Left ventricle myocardium inferior (tissue), 1 donor: ENCODE measurements at regions not wholly inside any gene's neighbourhood (a gene's known extent, or its start where the extent isn't known, plus 50 kb on each side); places are given as distances from the start of the nearest gene placed in this dataset.

Experiments used
- DNase-seq: peaks from one replicate; pipeline ENCODE4 v3.0.0-alpha.2; 2020
- H3K27ac ChIP-seq: fragments of 200-600 bp; replicated peaks from 2 replicates; pipeline ENCODE4 v1.8.0; 2021
- H3K27me3 ChIP-seq: fragments of 200-600 bp; 2 replicates; pipeline ENCODE4 v1.8.0; 2021; ENCODE audit warnings: low read depth
- H3K36me3 ChIP-seq: fragments of 200-600 bp; 2 replicates; pipeline ENCODE4 v1.8.0; 2021
- H3K4me1 ChIP-seq: fragments of 200-600 bp; 2 replicates; pipeline ENCODE4 v1.8.0; 2021
- H3K4me3 ChIP-seq: fragments of 200-600 bp; 2 replicates; pipeline ENCODE4 v1.8.0; 2021; ENCODE audit warnings: mild to moderate bottlenecking, moderate library complexity
- H3K9me3 ChIP-seq: fragments of 200-600 bp; replicated peaks from 2 replicates; pipeline ENCODE4 v1.8.0; 2021
- CTCF ChIP-seq: fragments of 200-600 bp; IDR thresholded peaks from 2 replicates; pipeline ENCODE4 v1.8.0; 2021; ENCODE audit warnings: antibody characterized with exemption, mild to moderate bottlenecking, borderline replicate concordance
- intact Hi-C: fragments of 100-400 bp; cut with micrococcal nuclease; formaldehyde crosslinking; loops from one replicate; pipeline ENCODE4 v1.11.0; 2022
- donor health status: DM: no; HTN: yes; CAD: no; lungs with severe emphysema.

- no peaks in the 10 kb centered on the region for H3K4me1 ChIP-seq
- no peak overlapping the region for H3K4me3 ChIP-seq
- intact Hi-C loops = no loop called here
- no peaks in the 10 kb centered on the region for H3K36me3 ChIP-seq
- TF ChIP-seq CTCF = no peak
- DNase-seq = no peak
- no peak overlapping the region for H3K27ac ChIP-seq
- H3K27me3 ChIP-seq = peaks cover 21% of the 10 kb centered on the region
- no peaks in the 10 kb centered on the region for H3K9me3 ChIP-seq
Observed at GRCh38 chr5:178784391-178784790, 53.9 kb upstream of the ZNF354A start.

- no peaks in the 10 kb centered on the region for H3K4me1 ChIP-seq
- no peaks in the 10 kb centered on the region for H3K9me3 ChIP-seq
- no peak overlapping the region for H3K4me3 ChIP-seq
- intact Hi-C loops = no loop called here
- no peak for TF ChIP-seq CTCF
- no peak overlapping the region for H3K27ac ChIP-seq
- H3K27me3 ChIP-seq = peaks cover 16% of the 10 kb centered on the region
- no peaks in the 10 kb centered on the region for H3K36me3 ChIP-seq
- no peak for DNase-seq
Observed at GRCh38 chr5:178781936-178782335, 51.5 kb upstream of the ZNF354A start.

- H3K27ac ChIP-seq = no peak overlapping the region
- no peaks in the 10 kb centered on the region for H3K36me3 ChIP-seq
- TF ChIP-seq CTCF = no peak
- no peak overlapping the region for H3K4me3 ChIP-seq
- intact Hi-C loops = no loop called here
- H3K4me1 ChIP-seq = no peaks in the 10 kb centered on the region
- H3K27me3 ChIP-seq = peaks cover 12% of the 10 kb centered on the region
- H3K9me3 ChIP-seq = no peaks in the 10 kb centered on the region
- DNase-seq = no peak
Observed at GRCh38 chr5:178780581-178781498, 50.4 kb upstream of the ZNF354A start.
